ENCODE measurements at regions not wholly inside any gene's neighbourhood (a gene's known extent, or its start where the extent isn't known, plus 50 kb on each side); places are given as distances from the start of the nearest gene placed in this dataset.

DNA sequence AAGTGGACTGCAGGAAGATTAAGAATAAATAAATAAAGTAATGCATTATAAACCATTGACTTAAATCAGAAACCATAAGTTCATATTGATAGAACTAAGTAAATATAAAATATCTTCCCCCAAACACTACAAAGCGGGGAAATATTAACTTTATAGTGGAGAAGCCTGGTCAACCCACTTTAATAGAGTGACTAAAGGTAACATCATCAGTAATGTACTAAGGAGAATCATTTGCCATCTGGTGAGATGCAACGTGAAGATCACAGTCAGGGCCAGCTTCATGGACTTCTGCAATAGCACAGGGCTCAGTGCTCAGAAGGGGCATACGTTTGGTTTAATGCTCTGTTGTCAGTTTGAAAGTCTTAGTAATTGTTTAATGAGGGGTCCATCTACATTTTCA is 58.8 kb upstream of the CD83 start:
- TF ChIP-seq, protein P1, sequence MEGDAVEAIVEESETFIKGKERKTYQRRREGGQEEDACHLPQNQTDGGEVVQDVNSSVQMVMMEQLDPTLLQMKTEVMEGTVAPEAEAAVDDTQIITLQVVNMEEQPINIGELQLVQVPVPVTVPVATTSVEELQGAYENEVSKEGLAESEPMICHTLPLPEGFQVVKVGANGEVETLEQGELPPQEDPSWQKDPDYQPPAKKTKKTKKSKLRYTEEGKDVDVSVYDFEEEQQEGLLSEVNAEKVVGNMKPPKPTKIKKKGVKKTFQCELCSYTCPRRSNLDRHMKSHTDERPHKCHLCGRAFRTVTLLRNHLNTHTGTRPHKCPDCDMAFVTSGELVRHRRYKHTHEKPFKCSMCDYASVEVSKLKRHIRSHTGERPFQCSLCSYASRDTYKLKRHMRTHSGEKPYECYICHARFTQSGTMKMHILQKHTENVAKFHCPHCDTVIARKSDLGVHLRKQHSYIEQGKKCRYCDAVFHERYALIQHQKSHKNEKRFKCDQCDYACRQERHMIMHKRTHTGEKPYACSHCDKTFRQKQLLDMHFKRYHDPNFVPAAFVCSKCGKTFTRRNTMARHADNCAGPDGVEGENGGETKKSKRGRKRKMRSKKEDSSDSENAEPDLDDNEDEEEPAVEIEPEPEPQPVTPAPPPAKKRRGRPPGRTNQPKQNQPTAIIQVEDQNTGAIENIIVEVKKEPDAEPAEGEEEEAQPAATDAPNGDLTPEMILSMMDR (IDR thresholded peaks at IDR 0.05), result no peak
- TF ChIP-seq POLR2A (IDR thresholded peaks at IDR 0.05), result no peak

Measured in uterus (tissue), 2 donors.